ENCODE measurements at regions not wholly inside any gene's neighbourhood (a gene's known extent, or its start where the extent isn't known, plus 50 kb on each side); places are given as distances from the start of the nearest gene placed in this dataset.

DNA sequence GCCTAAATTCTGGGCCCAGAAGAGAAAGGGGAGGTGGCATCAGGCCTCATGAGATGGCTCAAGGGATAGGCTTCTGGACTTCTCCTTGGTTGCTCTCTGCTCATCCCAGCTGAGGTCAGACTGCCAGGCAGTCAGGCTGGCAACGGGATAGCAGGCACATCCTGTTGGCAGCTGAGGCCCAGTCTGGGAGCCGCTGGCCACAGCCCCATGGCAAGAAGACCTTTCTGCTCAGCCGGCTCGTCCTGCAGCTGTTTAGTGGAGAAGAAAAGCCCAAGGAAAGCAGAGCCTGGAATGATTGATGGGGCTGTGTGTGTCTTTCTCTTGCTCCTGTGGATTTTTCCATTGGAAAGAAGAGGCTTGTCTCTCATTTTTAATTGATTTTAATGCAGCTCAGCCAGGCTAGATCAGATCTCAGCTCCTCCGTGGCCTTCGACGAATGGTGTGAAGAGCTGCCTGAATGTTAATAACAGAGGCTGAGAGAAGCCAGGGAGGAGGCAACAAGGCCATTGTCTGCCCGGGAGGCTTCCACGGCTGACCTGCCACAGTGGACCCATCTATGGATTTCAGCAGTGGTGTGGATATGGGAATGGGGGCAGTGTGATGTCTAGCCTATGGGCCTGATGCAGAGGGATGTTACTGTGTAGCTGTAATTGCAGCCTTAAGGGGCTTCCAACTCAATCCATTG is 99.5 kb downstream of the HS1BP3 start:
- no peak for TF ChIP-seq YY1 (IDR thresholded peaks at IDR 0.05; ENCODE audit: insufficient read depth, insufficient read length)
- no peak for TF ChIP-seq ZNF274 (IDR thresholded peaks at IDR 0.05; ENCODE audit: low read depth, low read length)

All from NT2/D1 (cell line).